RWPE2 (cell line): ENCODE measurements at regions not wholly inside any gene's neighbourhood (a gene's known extent, or its start where the extent isn't known, plus 50 kb on each side); places are given as distances from the start of the nearest gene placed in this dataset.
A peak's percentile ranks its signal among the peaks of the same experiment; 100 is the strongest.

Experiments
- ATAC-seq: fragments of 200-7000 bp; cut with Tn5 transposase; 3 replicates; pipeline ENCODE4 v1.9.1; 2021; ENCODE audit warnings: low read depth
- DNase-seq: peaks from one replicate; pipeline ENCODE4 v3.0.0-alpha.2; 2020; ENCODE audit warnings: low spot score
- H3K27ac ChIP-seq: fragments of 450-650 bp; 2 replicates; pipeline ENCODE4 v1.5.1; 2017; ENCODE audit warnings: mild to moderate bottlenecking; ENCODE audit not compliant: poor library complexity, severe bottlenecking
- H3K27me3 ChIP-seq: fragments of 250-450 bp; sonication (Bioruptor Pico); 2 replicates; pipeline ENCODE4 v1.5.1; 2021; ENCODE audit warnings: mild to moderate bottlenecking, moderate library complexity; ENCODE audit not compliant: insufficient read depth, poor library complexity, severe bottlenecking
- H3K36me3 ChIP-seq: fragments of 250-450 bp; sonication (Bioruptor Pico); 2 replicates; pipeline ENCODE4 v1.5.1; 2020; ENCODE audit warnings: low read depth, mild to moderate bottlenecking, moderate library complexity
- H3K4me1 ChIP-seq: fragments of 250-450 bp; sonication (Bioruptor Pico); 2 replicates; pipeline ENCODE4 v1.5.1; 2021; ENCODE audit warnings: mild to moderate bottlenecking, moderate library complexity; ENCODE audit not compliant: insufficient read depth, poor library complexity, severe bottlenecking
- H3K4me3 ChIP-seq: fragments of 250-450 bp; sonication (Bioruptor Pico); 2 replicates; pipeline ENCODE4 v1.5.1; 2021; ENCODE audit warnings: mild to moderate bottlenecking, moderate library complexity; ENCODE audit not compliant: severe bottlenecking
- H3K9me3 ChIP-seq: fragments of 250-450 bp; sonication (Bioruptor Pico); 2 replicates; pipeline ENCODE4 v1.5.1; 2021; ENCODE audit warnings: mild to moderate bottlenecking, moderate library complexity; ENCODE audit not compliant: severe bottlenecking
- TF ChIP-seq, protein P1 (sequence below): fragments of 450-650 bp; IDR thresholded peaks from one replicate; pipeline ENCODE4 v1.5.1; 2017; ENCODE audit warnings: mild to moderate bottlenecking, moderate library complexity; ENCODE audit not compliant: poor library complexity, severe bottlenecking

GRCh38 chr13:33940898-33941297, 122.9 kb downstream of the RFC3 start:
- ATAC-seq = peak; percentile 82
- no peak for DNase-seq
- Histone ChIP-seq H3K27ac (no peak overlapping the region), H3K36me3 (no peaks in the 10 kb centered on the region), H3K4me1 (peaks cover 8% of the 10 kb centered on the region), H3K9me3 (no peaks in the 10 kb centered on the region), H3K27me3 (no peaks in the 10 kb centered on the region), H3K4me3 (no peak overlapping the region)
- TF ChIP-seq, protein P1, sequence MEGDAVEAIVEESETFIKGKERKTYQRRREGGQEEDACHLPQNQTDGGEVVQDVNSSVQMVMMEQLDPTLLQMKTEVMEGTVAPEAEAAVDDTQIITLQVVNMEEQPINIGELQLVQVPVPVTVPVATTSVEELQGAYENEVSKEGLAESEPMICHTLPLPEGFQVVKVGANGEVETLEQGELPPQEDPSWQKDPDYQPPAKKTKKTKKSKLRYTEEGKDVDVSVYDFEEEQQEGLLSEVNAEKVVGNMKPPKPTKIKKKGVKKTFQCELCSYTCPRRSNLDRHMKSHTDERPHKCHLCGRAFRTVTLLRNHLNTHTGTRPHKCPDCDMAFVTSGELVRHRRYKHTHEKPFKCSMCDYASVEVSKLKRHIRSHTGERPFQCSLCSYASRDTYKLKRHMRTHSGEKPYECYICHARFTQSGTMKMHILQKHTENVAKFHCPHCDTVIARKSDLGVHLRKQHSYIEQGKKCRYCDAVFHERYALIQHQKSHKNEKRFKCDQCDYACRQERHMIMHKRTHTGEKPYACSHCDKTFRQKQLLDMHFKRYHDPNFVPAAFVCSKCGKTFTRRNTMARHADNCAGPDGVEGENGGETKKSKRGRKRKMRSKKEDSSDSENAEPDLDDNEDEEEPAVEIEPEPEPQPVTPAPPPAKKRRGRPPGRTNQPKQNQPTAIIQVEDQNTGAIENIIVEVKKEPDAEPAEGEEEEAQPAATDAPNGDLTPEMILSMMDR = no peak

GRCh38 chr13:33945477-33945876, 127.5 kb downstream of the RFC3 start:
- TF ChIP-seq, protein P1 = no peak
- Histone ChIP-seq H3K9me3 (no peaks in the 10 kb centered on the region), H3K4me1 (peaks cover 8% of the 10 kb centered on the region), H3K36me3 (no peaks in the 10 kb centered on the region), H3K4me3 (no peak overlapping the region), H3K27me3 (no peaks in the 10 kb centered on the region), H3K27ac (no peak overlapping the region)
- DNase-seq = no peak
- ATAC-seq = no peak

- DNase-seq = no peak
- Histone ChIP-seq H3K4me1 (no peaks in the 10 kb centered on the region), H3K36me3 (no peaks in the 10 kb centered on the region), H3K27me3 (no peaks in the 10 kb centered on the region), H3K4me3 (no peak overlapping the region), H3K9me3 (no peaks in the 10 kb centered on the region), H3K27ac (no peak overlapping the region)
- ATAC-seq = no peak
- TF ChIP-seq, protein P1 = no peak
Observed at GRCh38 chr13:33953203-33953602, 135.3 kb downstream of the RFC3 start.

DNA sequence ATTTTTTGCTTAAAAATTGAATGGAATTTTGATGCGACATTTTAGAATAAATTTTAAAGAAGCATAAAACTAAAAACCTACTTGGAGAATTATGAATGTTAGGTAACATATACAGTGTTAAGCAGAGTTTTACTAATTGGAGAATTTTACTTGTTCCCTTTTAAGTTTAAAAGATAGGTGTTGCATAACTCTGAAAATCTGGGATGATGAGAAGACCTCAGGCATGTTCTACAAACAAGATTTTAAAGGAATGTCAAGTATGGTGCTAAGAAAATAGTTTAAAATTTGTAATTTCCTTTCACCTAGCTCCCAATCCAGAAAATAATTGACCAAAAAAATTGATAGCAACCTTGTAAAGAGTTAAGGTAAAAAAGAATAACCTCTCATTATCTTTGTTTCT, 135.8 kb downstream of the RFC3 start:
- H3K9me3 ChIP-seq = no peaks in the 10 kb centered on the region
- no peak overlapping the region for H3K27ac ChIP-seq
- no peak overlapping the region for H3K4me3 ChIP-seq
- H3K27me3 ChIP-seq = no peaks in the 10 kb centered on the region
- DNase-seq = no peak
- H3K4me1 ChIP-seq = no peaks in the 10 kb centered on the region
- TF ChIP-seq, protein P1 = no peak
- no peaks in the 10 kb centered on the region for H3K36me3 ChIP-seq
- no peak for ATAC-seq

DNA sequence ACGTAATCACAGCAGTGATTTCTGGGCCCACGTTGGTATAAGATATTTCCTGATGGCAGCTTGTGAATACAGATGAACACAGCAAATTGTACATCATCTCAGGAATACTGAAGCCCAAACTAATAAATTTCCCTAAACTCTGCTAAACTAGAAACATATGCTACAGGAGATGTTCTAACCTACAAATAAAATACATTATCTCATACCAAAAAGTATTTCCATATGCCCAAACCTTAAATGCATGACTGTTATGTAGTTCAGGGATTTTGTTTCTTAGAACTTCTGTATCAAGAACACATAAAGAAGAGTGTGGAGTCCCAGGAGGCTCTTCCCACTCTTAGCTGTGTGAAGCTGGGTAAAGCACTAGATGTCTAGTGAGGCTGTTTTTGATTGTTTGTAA, 138.4 kb downstream of the RFC3 start:
- Histone ChIP-seq H3K9me3 (no peaks in the 10 kb centered on the region), H3K4me1 (no peaks in the 10 kb centered on the region), H3K36me3 (no peaks in the 10 kb centered on the region), H3K27me3 (no peaks in the 10 kb centered on the region), H3K4me3 (no peak overlapping the region), H3K27ac (no peak overlapping the region)
- ATAC-seq = no peak
- TF ChIP-seq, protein P1 = no peak
- no peak for DNase-seq
